DOHH2 (cell line): ENCODE measurements at regions not wholly inside any gene's neighbourhood (a gene's known extent, or its start where the extent isn't known, plus 50 kb on each side); places are given as distances from the start of the nearest gene placed in this dataset.

Source experiments
- H3F3A ChIP-seq: fragments of 200-600 bp; sonication (generic), shearing (Covaris generic); 2 replicates; pipeline ENCODE4 v1.6.0; 2016; ENCODE audit warnings: antibody characterized with exemption, mild to moderate bottlenecking; ENCODE audit not compliant: control insufficient read depth, insufficient read depth
- H3K27ac ChIP-seq: fragments of 200-600 bp; sonication (generic); 2 replicates; pipeline ENCODE4 v1.5.1; 2014; ENCODE audit warnings: low read depth, mild to moderate bottlenecking, low read length, moderate library complexity
- H3K27me3 ChIP-seq: fragments of 200-600 bp; sonication (generic); 2 replicates; pipeline ENCODE4 v1.6.1; 2014; ENCODE audit warnings: mild to moderate bottlenecking, low read length, mixed read lengths; ENCODE audit not compliant: control insufficient read depth
- H3K36me3 ChIP-seq: fragments of 200-600 bp; sonication (generic); 2 replicates; pipeline ENCODE4 v1.6.1; 2014; ENCODE audit warnings: mild to moderate bottlenecking, low read length, moderate library complexity, mixed read lengths; ENCODE audit not compliant: control insufficient read depth
- H3K4me1 ChIP-seq: fragments of 200-600 bp; sonication (generic); 2 replicates; pipeline ENCODE4 v1.6.1; 2014; ENCODE audit warnings: mild to moderate bottlenecking, low read length, mixed read lengths; ENCODE audit not compliant: control insufficient read depth
- H3K4me2 ChIP-seq: fragments of 200-600 bp; sonication (generic); 2 replicates; pipeline ENCODE4 v1.6.0; 2014; ENCODE audit warnings: mild to moderate bottlenecking, low read length, moderate library complexity
- H3K4me3 ChIP-seq: fragments of 200-600 bp; sonication (generic); 2 replicates; pipeline ENCODE4 v1.5.1; 2014; ENCODE audit warnings: mild to moderate bottlenecking, low read length, mixed read lengths
- H3K79me2 ChIP-seq: fragments of 200-600 bp; sonication (generic); 2 replicates; pipeline ENCODE4 v1.6.1; 2014; ENCODE audit warnings: mild to moderate bottlenecking, low read length, mixed read lengths; ENCODE audit not compliant: control insufficient read depth
- H3K9me2 ChIP-seq: fragments of 200-600 bp; sonication (generic); replicated peaks from 2 replicates; pipeline ENCODE4 v1.6.1; 2014; ENCODE audit warnings: mild to moderate bottlenecking, low read length, mixed read lengths; ENCODE audit not compliant: control insufficient read depth
- H3K9me3 ChIP-seq: fragments of 200-600 bp; sonication (generic); 2 replicates; pipeline ENCODE4 v1.6.1; 2014; ENCODE audit warnings: antibody characterized with exemption, low read length, mixed read lengths; ENCODE audit not compliant: control insufficient read depth, insufficient read depth
- H4K20me1 ChIP-seq: fragments of 200-600 bp; sonication (generic); 2 replicates; pipeline ENCODE4 v1.6.0; 2014; ENCODE audit warnings: low read depth, mild to moderate bottlenecking, antibody characterized with exemption, low read length, moderate library complexity; ENCODE audit not compliant: control insufficient read depth, insufficient read depth
- CTCF ChIP-seq: fragments of 200-600 bp; sonication (generic); IDR thresholded peaks from one replicate; pipeline ENCODE4 v1.5.1; 2014; ENCODE audit warnings: antibody characterized with exemption, mild to moderate bottlenecking, low read depth, low read length; ENCODE audit not compliant: poor library complexity, severe bottlenecking
- EZH2phosphoT487 ChIP-seq: fragments of 200-600 bp; sonication (generic); IDR thresholded peaks from 2 replicates; pipeline ENCODE4 v1.6.1; 2017; ENCODE audit warnings: borderline replicate concordance, mild to moderate bottlenecking, antibody characterized with exemption, low read length, moderate library complexity, mixed read lengths

- H3K79me2 ChIP-seq, result no peaks in the 10 kb centered on the region
- TF ChIP-seq EZH2phosphoT487 (no peak), CTCF (no peak)
- no peaks in the 10 kb centered on the region for H3K9me3 ChIP-seq
- no peaks in the 10 kb centered on the region for H3K27me3 ChIP-seq
- H3K9me2 ChIP-seq, result no peaks in the 10 kb centered on the region
- no peak overlapping the region for H3K27ac ChIP-seq
- no peaks in the 10 kb centered on the region for H3K36me3 ChIP-seq
- no peak overlapping the region for H3K4me3 ChIP-seq
- H3K4me1 ChIP-seq, result no peaks in the 10 kb centered on the region
- no peaks in the 10 kb centered on the region for H3F3A ChIP-seq
- no peak overlapping the region for H3K4me2 ChIP-seq
- H4K20me1 ChIP-seq, result no peaks in the 10 kb centered on the region
These were observed 186.9 kb downstream of the DDX3Y start for GRCh38 chrY:13091575-13091974.

GRCh38 chrY:13092986-13093385 lies 188.3 kb downstream of the DDX3Y start:
- no peaks in the 10 kb centered on the region for H3K4me1 ChIP-seq
- no peak overlapping the region for H3K4me2 ChIP-seq
- H3K36me3 ChIP-seq, result no peaks in the 10 kb centered on the region
- no peak overlapping the region for H3K27ac ChIP-seq
- no peaks in the 10 kb centered on the region for H3F3A ChIP-seq
- no peak for TF ChIP-seq CTCF
- TF ChIP-seq EZH2phosphoT487, result no peak
- H4K20me1 ChIP-seq, result no peaks in the 10 kb centered on the region
- H3K9me2 ChIP-seq, result no peaks in the 10 kb centered on the region
- H3K9me3 ChIP-seq, result no peaks in the 10 kb centered on the region
- H3K27me3 ChIP-seq, result no peaks in the 10 kb centered on the region
- H3K79me2 ChIP-seq, result no peaks in the 10 kb centered on the region
- no peak overlapping the region for H3K4me3 ChIP-seq

- H3K27ac ChIP-seq, result no peak overlapping the region
- no peaks in the 10 kb centered on the region for H3K79me2 ChIP-seq
- no peaks in the 10 kb centered on the region for H3K27me3 ChIP-seq
- no peaks in the 10 kb centered on the region for H3K36me3 ChIP-seq
- no peaks in the 10 kb centered on the region for H3K9me3 ChIP-seq
- no peaks in the 10 kb centered on the region for H4K20me1 ChIP-seq
- no peaks in the 10 kb centered on the region for H3F3A ChIP-seq
- TF ChIP-seq EZH2phosphoT487 (no peak), CTCF (no peak)
- H3K4me1 ChIP-seq, result no peaks in the 10 kb centered on the region
- no peak overlapping the region for H3K4me3 ChIP-seq
- H3K4me2 ChIP-seq, result no peak overlapping the region
- H3K9me2 ChIP-seq, result no peaks in the 10 kb centered on the region
These were observed 188.8 kb downstream of the DDX3Y start for GRCh38 chrY:13093461-13093860.

- Histone ChIP-seq H3K4me2 (no peak overlapping the region), H3K36me3 (no peaks in the 10 kb centered on the region), H3K4me1 (no peaks in the 10 kb centered on the region), H3K27me3 (no peaks in the 10 kb centered on the region), H3K4me3 (no peak overlapping the region), H3F3A (no peaks in the 10 kb centered on the region), H3K27ac (no peak overlapping the region), H3K9me3 (no peaks in the 10 kb centered on the region), H3K9me2 (no peaks in the 10 kb centered on the region), H4K20me1 (no peaks in the 10 kb centered on the region), H3K79me2 (no peaks in the 10 kb centered on the region)
- TF ChIP-seq CTCF (no peak), EZH2phosphoT487 (no peak)
These were observed 189.7 kb downstream of the DDX3Y start for GRCh38 chrY:13094411-13094810.
